ENCODE measurements at regions not wholly inside any gene's neighbourhood (a gene's known extent, or its start where the extent isn't known, plus 50 kb on each side); places are given as distances from the start of the nearest gene placed in this dataset.

GRCh38 chr2:100662866-100663265 is 100.1 kb downstream of the PDCL3 start:
- no peak for DNase-seq

GRCh38 chr2:100664021-100664755 is 101.4 kb downstream of the PDCL3 start:
- no peak for DNase-seq

DNA sequence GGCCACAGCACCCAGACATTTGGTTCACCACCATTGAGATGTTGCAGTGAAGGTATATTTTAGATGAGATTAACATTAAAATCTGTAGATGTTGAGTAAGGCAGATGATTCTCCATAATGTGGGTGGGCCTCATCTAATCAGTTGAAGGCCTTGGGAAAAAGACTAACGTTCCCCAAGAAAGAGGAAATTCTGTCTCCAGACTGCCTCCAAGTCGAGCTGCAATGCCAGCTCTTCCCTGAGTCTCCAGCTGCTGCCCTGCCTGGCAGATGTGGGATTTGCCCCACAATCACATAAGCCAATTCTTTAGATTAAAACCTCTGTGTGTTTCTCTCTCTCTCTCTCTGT is 101.9 kb downstream of the PDCL3 start:
- no peak for DNase-seq

- no peak for DNase-seq
Measured at GRCh38 chr2:100666996-100667395, 104.2 kb downstream of the PDCL3 start.

- DNase-seq: no peak
Measured at GRCh38 chr2:100667801-100668200, 105.0 kb downstream of the PDCL3 start.

GRCh38 chr2:100670232-100670631 is 107.4 kb downstream of the PDCL3 start:
- DNase-seq: no peak

DNA sequence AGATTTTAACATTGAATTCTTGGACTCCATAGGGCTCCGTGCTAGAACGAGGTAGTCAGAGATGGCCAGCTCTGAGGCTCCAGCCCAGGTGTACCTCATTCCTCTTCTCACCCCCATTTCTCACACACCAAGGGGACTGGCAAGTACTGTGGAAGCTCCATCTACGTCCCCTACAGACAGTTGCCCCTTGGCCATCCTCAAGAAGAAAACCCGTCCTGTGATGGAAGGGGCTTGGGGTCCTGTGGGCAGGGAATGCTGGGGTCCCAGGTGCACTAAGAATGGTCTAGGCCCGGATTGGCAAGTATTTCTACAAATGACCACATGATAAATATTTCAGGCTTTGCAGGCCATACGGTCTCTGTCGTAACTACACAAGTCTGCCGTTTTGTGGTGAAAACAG is 110.3 kb downstream of the PDCL3 start:
- no peak for DNase-seq

DNA sequence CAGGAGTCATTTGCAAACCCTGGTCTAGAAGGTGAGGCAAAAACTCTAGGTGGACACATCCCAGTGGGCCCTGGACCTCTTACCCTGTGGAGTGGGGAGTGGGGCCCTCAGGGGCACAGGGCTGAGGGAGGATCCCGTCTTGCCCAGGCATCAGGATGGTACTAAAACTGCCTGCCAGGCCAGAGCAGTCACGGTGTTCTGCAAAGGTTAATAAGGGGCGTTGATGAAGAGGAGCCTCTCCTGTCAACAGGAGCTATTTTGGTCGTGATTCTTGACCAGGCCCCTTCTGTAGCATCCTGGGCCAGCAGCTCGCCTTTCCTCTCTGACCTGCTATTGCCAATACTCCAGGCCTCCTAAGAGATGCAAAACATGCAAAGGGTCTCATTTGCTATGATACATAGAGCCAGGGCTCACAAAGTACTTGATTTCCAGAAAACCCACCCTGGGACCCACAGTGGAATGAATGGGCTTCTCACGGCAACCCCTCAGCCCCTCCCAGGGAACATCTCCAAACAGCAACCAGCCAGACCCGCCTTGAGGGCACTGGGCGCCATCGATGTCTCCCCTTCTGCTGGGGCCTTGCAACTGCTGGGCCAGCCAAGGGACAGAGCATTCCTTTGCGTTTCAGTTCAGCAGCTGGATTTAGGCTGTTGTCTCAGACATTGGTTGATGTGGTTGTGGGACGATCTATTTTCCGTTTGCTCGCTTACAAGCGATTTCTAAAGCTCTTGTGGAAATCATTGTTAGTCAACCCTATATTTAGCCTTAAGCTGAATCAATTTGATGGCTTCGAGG is 111.1 kb downstream of the PDCL3 start:
- DNase-seq: no peak

- DNase-seq: no peak
Measured at GRCh38 chr2:100674666-100675065, 111.9 kb downstream of the PDCL3 start.

GRCh38 chr2:100675373-100675772 is 112.6 kb downstream of the PDCL3 start:
- no peak for DNase-seq

- no peak for DNase-seq
Measured at GRCh38 chr2:100675855-100676254, 113.1 kb downstream of the PDCL3 start.

DNA sequence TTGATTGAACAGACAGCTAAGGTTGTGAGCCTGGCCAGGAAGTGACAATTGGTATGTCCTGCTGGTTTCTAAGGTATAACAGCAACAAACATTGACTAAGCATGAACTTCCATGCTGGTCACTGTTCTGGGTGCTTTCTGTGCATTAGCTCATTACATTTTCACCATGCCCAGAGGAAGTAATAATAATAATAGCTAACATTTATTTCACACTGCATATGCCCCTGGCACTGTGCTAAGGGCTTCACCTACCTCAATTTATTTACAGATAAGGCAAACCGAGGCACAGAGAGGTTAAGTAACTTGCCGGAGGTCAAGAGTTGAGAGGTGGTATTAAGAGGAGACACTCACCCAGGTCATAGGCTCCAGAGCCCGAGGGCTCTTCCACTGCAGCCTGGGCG is 113.6 kb downstream of the PDCL3 start:
- no peak for DNase-seq

GRCh38 chr2:100677611-100678185 is 114.9 kb downstream of the PDCL3 start:
- DNase-seq: no peak

DNA sequence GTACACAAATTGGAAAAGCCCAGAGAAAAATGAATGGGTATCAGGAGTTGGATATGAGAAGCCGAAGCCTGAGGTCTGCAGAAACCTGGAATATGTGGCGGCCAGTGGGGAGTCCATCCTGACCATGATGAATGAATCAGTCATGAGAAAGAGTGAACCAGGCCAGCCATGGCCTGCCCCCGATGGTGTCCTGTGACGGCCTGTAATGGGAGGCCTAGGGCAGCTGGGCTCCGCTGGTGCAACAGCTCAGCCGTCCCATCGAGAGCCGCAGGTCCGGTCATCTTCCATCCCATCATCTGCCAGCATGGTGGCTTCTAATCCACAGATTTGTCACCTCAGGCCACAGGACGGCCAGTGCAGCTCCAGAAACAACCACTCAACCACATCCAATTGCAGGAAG is 116.4 kb downstream of the PDCL3 start:
- DNase-seq: no peak

DNA sequence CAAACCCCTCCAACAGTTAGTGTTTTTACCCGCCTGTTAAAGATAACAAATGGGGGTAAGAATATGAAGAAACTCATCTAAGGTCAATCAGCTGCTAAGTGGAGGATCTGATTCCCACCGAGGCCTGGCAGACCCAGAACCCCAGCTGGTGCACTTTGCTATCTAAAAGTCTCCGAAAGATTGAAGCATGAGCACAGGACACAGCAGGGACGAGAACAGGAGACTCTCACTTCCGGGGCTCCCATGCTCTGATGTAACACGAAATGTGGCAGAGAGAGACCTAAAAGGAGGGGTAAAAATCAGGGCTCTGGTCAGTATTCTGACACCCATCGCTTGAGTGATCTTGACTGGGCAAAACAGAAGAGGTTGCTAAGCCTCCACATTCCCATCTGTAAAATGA is 119.7 kb downstream of the PDCL3 start:
- no peak for DNase-seq

- DNase-seq: no peak
Measured at GRCh38 chr2:100683231-100683630, 120.4 kb downstream of the PDCL3 start.

- no peak for DNase-seq
Measured at GRCh38 chr2:100691846-100692245, 128.1 kb upstream of the NPAS2 start.

DNA sequence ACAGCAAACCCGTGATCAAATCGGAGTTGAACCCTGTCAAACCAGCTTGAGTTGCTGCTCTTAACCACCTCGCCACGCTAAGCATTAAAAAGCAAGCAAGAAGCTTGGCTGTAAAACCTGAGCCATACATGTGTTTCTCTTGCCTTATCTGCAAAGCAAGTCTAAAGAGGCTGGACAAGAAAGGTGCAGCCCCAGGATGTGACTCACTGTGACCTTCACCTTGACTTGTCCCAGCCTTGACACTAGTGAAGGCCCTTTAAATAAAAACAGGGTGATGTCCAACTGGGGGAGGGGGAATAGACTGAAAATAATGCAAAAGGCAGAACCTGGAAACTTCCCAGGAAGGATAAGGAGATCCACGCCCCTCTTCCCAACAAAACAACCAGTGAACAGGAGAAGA is 127.6 kb upstream of the NPAS2 start:
- no peak for DNase-seq

DNA sequence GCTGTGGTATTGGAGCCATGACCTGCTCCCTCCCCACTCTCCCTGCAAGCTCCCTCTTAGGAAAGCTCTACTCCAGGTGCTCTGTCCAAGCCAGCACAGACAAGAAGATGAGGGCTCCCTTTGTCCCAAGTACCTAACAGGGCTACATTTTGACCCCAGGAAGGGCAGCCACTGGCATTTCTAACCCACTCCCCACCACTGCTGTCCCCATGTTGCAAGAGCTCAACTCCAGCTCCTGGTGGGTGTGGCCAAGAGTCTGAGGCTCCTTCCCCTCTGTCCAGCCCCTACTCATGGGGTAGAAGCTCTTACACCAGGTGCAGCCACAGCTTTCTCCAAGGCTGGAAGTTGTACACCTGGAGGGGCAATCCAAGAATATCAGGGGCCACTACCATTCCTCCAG is 127.0 kb upstream of the NPAS2 start:
- no peak for DNase-seq

GRCh38 chr2:100699131-100699530 is 120.8 kb upstream of the NPAS2 start:
- no peak for DNase-seq

DNA sequence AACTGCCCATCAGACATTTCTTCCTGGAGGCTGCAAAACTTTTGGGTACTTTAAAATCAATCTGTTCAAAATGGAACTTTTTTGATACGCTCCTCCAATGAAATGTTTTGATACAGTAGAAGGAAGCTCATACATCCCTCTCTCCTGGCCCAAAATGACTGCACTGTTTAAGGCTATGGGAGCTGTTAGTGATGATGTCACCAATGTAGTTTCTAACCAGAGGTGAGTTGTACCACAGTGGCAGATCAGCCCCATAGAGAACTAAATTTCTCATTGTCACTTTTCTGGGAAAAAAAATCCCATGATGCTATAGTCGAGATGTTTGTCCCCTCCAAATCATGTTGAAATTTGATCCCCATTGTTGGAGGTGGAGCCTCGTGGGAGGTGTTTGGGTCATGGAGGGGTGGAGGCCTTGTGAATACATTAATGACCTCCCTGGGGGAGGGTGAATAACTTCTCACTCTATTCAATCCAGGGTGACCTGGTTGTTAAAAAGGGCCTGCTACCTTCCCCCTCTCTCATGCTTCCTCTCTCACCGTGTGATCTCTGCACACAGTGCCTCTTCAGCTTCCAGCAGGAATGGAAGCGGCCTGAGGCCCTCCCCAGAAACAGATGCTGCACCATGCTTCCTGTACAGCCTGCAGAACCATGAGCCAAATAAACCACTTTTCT is 117.4 kb upstream of the NPAS2 start:
- no peak for DNase-seq

GRCh38 chr2:100703213-100703612 is 116.7 kb upstream of the NPAS2 start:
- DNase-seq: no peak

DNA sequence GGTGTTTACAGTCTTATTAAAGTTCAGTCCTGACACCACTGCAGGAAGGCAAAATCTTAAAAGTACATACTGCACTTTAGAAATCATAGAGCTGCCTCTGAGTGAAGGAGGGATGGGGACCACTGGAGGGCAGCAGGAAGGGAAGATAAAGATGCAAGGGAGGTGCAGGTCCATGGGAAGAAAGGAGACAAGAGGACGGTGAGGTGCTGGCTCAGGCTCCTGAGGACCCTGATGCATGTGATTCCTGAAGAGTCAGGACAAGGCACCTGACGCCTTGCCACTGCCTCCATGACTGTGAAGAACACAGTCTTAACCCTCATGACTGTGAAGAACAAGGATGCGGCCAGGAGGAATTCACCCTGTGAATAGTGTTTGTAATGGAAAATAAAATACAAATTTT is 116.2 kb upstream of the NPAS2 start:
- no peak for DNase-seq

GRCh38 chr2:100704156-100704555 is 115.8 kb upstream of the NPAS2 start:
- DNase-seq: no peak
